ENCODE measurements at regions not wholly inside any gene's neighbourhood (a gene's known extent, or its start where the extent isn't known, plus 50 kb on each side); places are given as distances from the start of the nearest gene placed in this dataset.
A peak's percentile ranks its signal among the peaks of the same experiment; 100 is the strongest.

DNA sequence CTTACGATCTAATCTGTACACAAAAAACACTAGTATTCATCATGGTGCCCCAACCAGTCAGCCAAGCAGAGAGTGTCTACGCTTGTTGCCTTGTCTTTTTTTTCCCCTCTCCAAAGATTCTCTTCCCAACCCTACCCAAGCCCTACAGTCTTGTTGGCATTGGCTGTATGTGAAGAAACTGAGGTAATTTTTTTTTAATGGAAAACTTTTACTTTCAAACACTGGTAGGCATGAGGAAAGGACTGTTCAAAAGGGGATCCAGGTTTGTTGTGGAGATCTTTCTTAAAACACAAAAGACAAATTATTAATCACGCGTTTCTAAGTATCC is 89.2 kb upstream of the PRSS16 start:
- Histone ChIP-seq H3K4me3 (ENCODE audit: low read length in 3 of 3) (peak overlapping the region in 1 of 3 donors; percentile 52), H3K36me3 (ENCODE audit: control insufficient read depth in 2 of 3, insufficient read depth in 3 of 3, low read length in 3 of 3) (no peaks in the 10 kb centered on the region), H3K27me3 (ENCODE audit: control insufficient read depth, insufficient read depth, low read length) (no peaks in the 10 kb centered on the region), H3K9ac (ENCODE audit: low read length in 3 of 3) (peak overlapping the region in 1 of 3 donors; percentile 9), H3K9me3 (ENCODE audit: control insufficient read depth in 2 of 3, insufficient read depth in 1 of 3, low read length in 3 of 3) (no peaks in the 10 kb centered on the region), H3K27ac (ENCODE audit: low read depth in 2 of 2, low read length in 2 of 2) (no peak overlapping the region), H3K4me1 (ENCODE audit: control insufficient read depth in 2 of 3, insufficient read depth in 2 of 3, low read depth in 1 of 3, low read length in 3 of 3) (peaks cover 0 to 4% (median 0%) of the 10 kb centered on the region in 3 donors)
- TF ChIP-seq, protein P1, sequence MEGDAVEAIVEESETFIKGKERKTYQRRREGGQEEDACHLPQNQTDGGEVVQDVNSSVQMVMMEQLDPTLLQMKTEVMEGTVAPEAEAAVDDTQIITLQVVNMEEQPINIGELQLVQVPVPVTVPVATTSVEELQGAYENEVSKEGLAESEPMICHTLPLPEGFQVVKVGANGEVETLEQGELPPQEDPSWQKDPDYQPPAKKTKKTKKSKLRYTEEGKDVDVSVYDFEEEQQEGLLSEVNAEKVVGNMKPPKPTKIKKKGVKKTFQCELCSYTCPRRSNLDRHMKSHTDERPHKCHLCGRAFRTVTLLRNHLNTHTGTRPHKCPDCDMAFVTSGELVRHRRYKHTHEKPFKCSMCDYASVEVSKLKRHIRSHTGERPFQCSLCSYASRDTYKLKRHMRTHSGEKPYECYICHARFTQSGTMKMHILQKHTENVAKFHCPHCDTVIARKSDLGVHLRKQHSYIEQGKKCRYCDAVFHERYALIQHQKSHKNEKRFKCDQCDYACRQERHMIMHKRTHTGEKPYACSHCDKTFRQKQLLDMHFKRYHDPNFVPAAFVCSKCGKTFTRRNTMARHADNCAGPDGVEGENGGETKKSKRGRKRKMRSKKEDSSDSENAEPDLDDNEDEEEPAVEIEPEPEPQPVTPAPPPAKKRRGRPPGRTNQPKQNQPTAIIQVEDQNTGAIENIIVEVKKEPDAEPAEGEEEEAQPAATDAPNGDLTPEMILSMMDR (IDR thresholded peaks at IDR 0.05; ENCODE audit: borderline replicate concordance, extremely low read depth, insufficient read depth), result no peak
- intact Hi-C loops (cut with DNase I), result no loop called here
- FAIRE-seq (no peak), DNase-seq (no peak)

DNA sequence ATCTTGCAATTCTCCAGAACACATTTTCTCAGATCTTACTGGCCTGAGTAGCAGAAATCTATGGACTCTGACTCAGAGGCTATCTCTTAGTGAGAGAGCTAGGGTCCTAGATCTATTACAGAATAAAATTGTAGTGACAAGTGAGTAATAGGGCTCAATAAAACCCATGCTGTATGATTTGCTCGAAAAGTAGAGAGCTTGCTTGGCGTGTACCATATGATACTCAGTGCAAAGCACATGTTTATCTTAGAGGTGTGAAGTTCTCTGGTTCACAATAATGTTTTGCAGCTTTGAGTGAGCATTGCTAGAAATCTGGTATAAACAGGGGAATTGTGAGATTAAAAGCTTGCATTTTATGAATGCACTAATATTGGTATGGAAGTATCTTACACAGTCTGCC is 87.8 kb upstream of the PRSS16 start:
- H3K27ac ChIP-seq (ENCODE audit: low read depth in 2 of 2, low read length in 2 of 2), result no peak overlapping the region
- no peak overlapping the region for H3K4me3 ChIP-seq (ENCODE audit: low read length in 3 of 3)
- no peak overlapping the region for H3K9ac ChIP-seq (ENCODE audit: low read length in 3 of 3)
- intact Hi-C loops (cut with DNase I), result no loop called here
- H3K36me3 ChIP-seq (ENCODE audit: control insufficient read depth in 2 of 3, insufficient read depth in 3 of 3, low read length in 3 of 3), result no peaks in the 10 kb centered on the region
- H3K4me1 ChIP-seq (ENCODE audit: control insufficient read depth in 2 of 3, insufficient read depth in 2 of 3, low read depth in 1 of 3, low read length in 3 of 3), result peaks cover 0 to 4% (median 0%) of the 10 kb centered on the region in 3 donors
- DNase-seq (no peak), FAIRE-seq (no peak)
- TF ChIP-seq, protein P1 (IDR thresholded peaks at IDR 0.05; ENCODE audit: borderline replicate concordance, extremely low read depth, insufficient read depth), result no peak
- H3K9me3 ChIP-seq (ENCODE audit: control insufficient read depth in 2 of 3, insufficient read depth in 1 of 3, low read length in 3 of 3), result no peaks in the 10 kb centered on the region
- H3K27me3 ChIP-seq (ENCODE audit: control insufficient read depth, insufficient read depth, low read length), result no peaks in the 10 kb centered on the region

DNA sequence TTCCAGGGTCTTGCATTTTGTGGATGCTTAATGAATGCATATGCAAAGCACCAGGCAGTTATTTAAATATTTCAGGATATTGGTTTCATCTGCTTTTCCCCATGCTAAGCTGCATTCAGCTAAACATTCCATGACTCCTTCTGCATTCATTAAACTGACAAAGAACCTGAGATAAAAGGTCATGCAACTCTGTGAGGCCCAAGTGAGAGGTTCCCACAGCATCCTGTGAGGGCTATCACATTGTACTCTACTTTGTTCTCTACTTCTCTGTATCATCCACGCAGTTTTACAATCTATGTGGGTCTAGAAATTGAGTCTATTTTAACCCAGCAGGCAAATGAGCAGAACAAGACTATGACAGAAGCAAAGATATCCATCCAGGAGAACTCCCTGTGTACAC is 86.4 kb upstream of the PRSS16 start:
- Histone ChIP-seq H3K27me3 (ENCODE audit: control insufficient read depth, insufficient read depth, low read length) (no peaks in the 10 kb centered on the region), H3K36me3 (ENCODE audit: control insufficient read depth in 2 of 3, insufficient read depth in 3 of 3, low read length in 3 of 3) (no peaks in the 10 kb centered on the region), H3K9me3 (ENCODE audit: control insufficient read depth in 2 of 3, insufficient read depth in 1 of 3, low read length in 3 of 3) (no peaks in the 10 kb centered on the region), H3K27ac (ENCODE audit: low read depth in 2 of 2, low read length in 2 of 2) (no peak overlapping the region), H3K4me3 (ENCODE audit: low read length in 3 of 3) (no peak overlapping the region), H3K4me1 (ENCODE audit: control insufficient read depth in 2 of 3, insufficient read depth in 2 of 3, low read depth in 1 of 3, low read length in 3 of 3) (peaks cover 0 to 4% (median 0%) of the 10 kb centered on the region in 3 donors), H3K9ac (ENCODE audit: low read length in 3 of 3) (no peak overlapping the region)
- TF ChIP-seq, protein P1 (IDR thresholded peaks at IDR 0.05; ENCODE audit: borderline replicate concordance, extremely low read depth, insufficient read depth), result no peak
- DNase-seq, result no peak
- no peak for FAIRE-seq
- intact Hi-C loops (cut with DNase I), result no loop called here

DNA sequence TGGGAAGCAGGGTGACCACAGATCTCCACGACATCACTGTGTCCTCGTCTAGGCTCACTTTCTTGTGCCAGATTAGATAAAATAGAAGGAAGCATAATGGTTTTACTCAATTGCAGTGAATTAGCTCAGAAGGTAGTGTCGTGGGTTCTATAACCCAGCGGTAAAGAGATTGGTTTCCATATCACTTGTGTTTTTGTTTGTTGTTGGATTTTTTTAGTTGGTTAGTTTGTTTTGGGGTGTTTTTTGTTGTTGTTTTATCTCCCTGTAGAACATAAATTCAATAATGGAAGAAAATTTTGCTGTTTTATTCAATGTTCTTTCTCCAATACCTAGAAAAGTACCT is 85.9 kb upstream of the PRSS16 start:
- H3K27ac ChIP-seq (ENCODE audit: low read depth in 2 of 2, low read length in 2 of 2), result no peak overlapping the region
- H3K9me3 ChIP-seq (ENCODE audit: control insufficient read depth in 2 of 3, insufficient read depth in 1 of 3, low read length in 3 of 3), result no peaks in the 10 kb centered on the region
- H3K9ac ChIP-seq (ENCODE audit: low read length in 3 of 3), result no peak overlapping the region
- DNase-seq, result no peak
- H3K27me3 ChIP-seq (ENCODE audit: control insufficient read depth, insufficient read depth, low read length), result no peaks in the 10 kb centered on the region
- H3K36me3 ChIP-seq (ENCODE audit: control insufficient read depth in 2 of 3, insufficient read depth in 3 of 3, low read length in 3 of 3), result no peaks in the 10 kb centered on the region
- no peak overlapping the region for H3K4me3 ChIP-seq (ENCODE audit: low read length in 3 of 3)
- intact Hi-C loops (cut with DNase I), result no loop called here
- TF ChIP-seq, protein P1 (IDR thresholded peaks at IDR 0.05; ENCODE audit: borderline replicate concordance, extremely low read depth, insufficient read depth), result no peak
- peaks cover 0 to 4% (median 0%) of the 10 kb centered on the region in 3 donors for H3K4me1 ChIP-seq (ENCODE audit: control insufficient read depth in 2 of 3, insufficient read depth in 2 of 3, low read depth in 1 of 3, low read length in 3 of 3)
- no peak for FAIRE-seq
